NCI-H82 treated with DMSO at 0.1 percent for 48 hours (cell line): ENCODE measurements at regions not wholly inside any gene's neighbourhood (a gene's known extent, or its start where the extent isn't known, plus 50 kb on each side); places are given as distances from the start of the nearest gene placed in this dataset.
A peak's percentile ranks its signal among the peaks of the same experiment; 100 is the strongest.

Source experiments
- DNase-seq: peaks from one replicate; lab custom pipeline; 2025; ENCODE audit not compliant: unreplicated experiment; lab: John Stamatoyannopoulos, UW

GRCh38 chr1:163796394-163796821, 474.7 kb downstream of the NUF2 start:
- DNase-seq = no peak

GRCh38 chr1:163797816-163798215, 476.1 kb downstream of the NUF2 start:
- no peak for DNase-seq

- no peak for DNase-seq
Observed at GRCh38 chr1:163799190-163799805, 477.5 kb downstream of the NUF2 start.

- no peak for DNase-seq
Observed at GRCh38 chr1:163807331-163808049, 485.7 kb downstream of the NUF2 start.

GRCh38 chr1:163813251-163813650, 491.5 kb downstream of the NUF2 start:
- DNase-seq = no peak

- peak; percentile 33 for DNase-seq
Observed at GRCh38 chr1:163820226-163820625, 498.5 kb downstream of the NUF2 start.

GRCh38 chr1:163820766-163821165, 499.0 kb downstream of the NUF2 start:
- DNase-seq = no peak

- DNase-seq = no peak
Observed at GRCh38 chr1:163821679-163822078, 499.9 kb downstream of the NUF2 start.

GRCh38 chr1:163823017-163823416, 501.3 kb downstream of the NUF2 start:
- no peak for DNase-seq

GRCh38 chr1:163824006-163824405, 502.3 kb downstream of the NUF2 start:
- DNase-seq = no peak

GRCh38 chr1:163824490-163824889, 502.7 kb downstream of the NUF2 start:
- no peak for DNase-seq

- DNase-seq = no peak
Observed at GRCh38 chr1:163826500-163826899, 504.7 kb downstream of the NUF2 start.

- no peak for DNase-seq
Observed at GRCh38 chr1:163834778-163835177, 513.0 kb downstream of the NUF2 start.

GRCh38 chr1:163836481-163836880, 514.7 kb downstream of the NUF2 start:
- DNase-seq = no peak

- no peak for DNase-seq
Observed at GRCh38 chr1:163837206-163837605, 515.5 kb downstream of the NUF2 start.

GRCh38 chr1:163842571-163842970, 520.8 kb downstream of the NUF2 start:
- no peak for DNase-seq

GRCh38 chr1:163844459-163844858, 522.7 kb downstream of the NUF2 start:
- DNase-seq = peak; percentile 28

- no peak for DNase-seq
Observed at GRCh38 chr1:163845279-163845678, 523.5 kb downstream of the NUF2 start.

- DNase-seq = peak; percentile 86
Observed at GRCh38 chr1:163863731-163864130, 542.0 kb downstream of the NUF2 start.

- DNase-seq = no peak
Observed at GRCh38 chr1:163864207-163864606, 542.5 kb downstream of the NUF2 start.

GRCh38 chr1:163866564-163866963, 544.8 kb downstream of the NUF2 start:
- no peak for DNase-seq

GRCh38 chr1:163870666-163871065, 548.9 kb downstream of the NUF2 start:
- no peak for DNase-seq

- DNase-seq = no peak
Observed at GRCh38 chr1:163872067-163872466, 550.3 kb downstream of the NUF2 start.
